ENCODE measurements at regions not wholly inside any gene's neighbourhood (a gene's known extent, or its start where the extent isn't known, plus 50 kb on each side); places are given as distances from the start of the nearest gene placed in this dataset.

- DNase-seq (ENCODE audit: low spot score): no peak
Observed at GRCh38 chr22:26847046-26847445, 189.7 kb downstream of the MIAT start.

DNA sequence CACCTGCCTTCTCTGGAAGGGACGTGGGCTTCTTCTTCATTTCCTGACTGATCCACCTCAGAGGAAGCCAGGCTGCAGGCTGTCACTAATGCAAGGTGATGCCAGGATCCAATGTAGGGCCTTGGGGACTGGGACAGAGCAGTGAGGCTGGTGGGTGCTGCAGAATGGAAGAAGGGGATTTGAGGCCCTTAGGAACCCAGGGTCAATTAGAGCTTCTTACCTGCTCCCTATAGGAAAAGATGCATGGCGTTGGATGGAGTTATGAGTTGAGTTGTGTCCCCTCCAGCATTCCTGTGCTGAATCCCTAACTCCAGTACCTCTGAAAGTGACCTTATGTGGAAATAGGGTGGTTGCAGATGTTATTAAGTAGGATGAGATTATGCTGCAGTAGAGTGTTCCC, 190.4 kb downstream of the MIAT start:
- DNase-seq (ENCODE audit: low spot score): no peak

- DNase-seq (ENCODE audit: low spot score): no peak
Observed at GRCh38 chr22:26848244-26848920, 191.0 kb downstream of the MIAT start.

DNA sequence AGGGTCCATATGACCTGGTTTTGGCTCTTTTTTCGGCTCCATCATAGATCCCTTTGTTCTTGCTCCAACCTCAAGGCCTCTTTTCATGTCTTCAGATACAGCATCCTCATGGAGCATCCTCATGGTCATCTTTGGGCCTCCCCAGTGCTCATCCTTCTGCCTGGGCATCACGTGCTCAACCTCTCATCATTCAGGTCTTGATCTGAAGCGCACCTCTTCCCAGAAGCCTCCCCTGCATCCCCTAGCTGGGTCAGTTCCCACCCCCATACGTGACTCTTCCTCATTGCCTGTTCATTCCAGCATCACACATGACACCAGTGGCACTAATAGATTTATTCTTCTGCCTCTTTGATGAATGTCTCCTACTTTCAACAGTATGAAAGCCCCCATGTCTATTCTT, 192.2 kb downstream of the MIAT start:
- no peak for DNase-seq (ENCODE audit: low spot score)

DNA sequence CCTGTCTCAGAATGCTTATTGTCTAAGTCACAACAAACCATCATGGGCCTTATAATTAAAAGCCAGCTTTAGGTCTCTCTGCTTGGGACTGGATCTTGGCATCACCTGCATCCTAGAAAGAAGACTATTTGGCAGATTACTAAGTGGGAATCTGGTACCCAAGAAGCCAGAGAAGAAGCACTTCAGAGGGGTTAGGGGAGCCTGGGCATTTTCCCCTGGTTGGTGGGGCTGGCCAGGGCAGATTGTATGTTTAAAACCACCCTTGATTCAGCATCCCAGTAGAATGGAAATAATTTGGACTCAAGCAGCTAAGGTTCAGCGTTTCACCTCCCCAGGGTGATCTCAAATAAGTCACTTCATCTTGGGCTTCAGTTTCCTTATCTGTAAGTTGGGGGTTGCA, 193.7 kb downstream of the MIAT start:
- DNase-seq (ENCODE audit: low spot score): no peak

DNA sequence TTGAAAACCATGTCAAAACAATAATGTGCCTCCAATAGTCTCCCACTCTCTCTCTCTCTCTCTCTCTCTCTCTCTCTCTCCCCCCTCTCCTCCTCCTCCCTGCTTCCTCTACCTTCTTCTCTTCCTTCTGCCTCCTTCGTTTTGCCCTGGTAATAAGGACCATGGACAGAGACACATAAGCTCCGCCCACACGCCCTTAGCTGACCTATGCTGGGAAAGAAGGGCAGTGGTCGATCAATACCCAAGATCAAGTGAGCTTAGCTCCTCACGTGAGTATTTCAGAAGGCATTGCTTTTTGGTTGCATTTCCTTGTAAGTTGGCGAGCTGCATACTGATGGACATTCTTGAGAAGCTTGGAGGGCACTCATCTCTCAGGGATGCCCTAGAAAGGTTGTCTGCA, 194.8 kb downstream of the MIAT start:
- peak; percentile 10 for DNase-seq (ENCODE audit: low spot score)

DNA sequence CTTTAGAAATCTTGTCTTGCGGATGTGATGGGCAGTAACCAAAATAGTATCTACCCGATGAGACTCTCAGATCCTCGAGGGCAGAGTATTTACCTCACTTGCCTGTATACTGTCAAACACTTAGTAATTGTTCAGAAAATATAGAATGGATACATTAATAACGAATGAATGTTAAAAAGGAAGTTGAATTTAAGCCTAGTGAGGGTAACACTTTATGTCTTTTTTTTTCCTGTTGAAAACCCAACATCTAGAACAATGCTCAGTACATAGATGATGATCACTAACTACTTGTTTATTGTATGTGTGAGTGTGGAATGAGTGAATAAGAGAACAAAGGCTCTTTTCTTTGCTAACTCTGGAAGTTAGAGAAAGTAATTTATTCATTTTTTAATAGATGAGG, 195.7 kb downstream of the MIAT start:
- DNase-seq (ENCODE audit: low spot score): no peak

DNA sequence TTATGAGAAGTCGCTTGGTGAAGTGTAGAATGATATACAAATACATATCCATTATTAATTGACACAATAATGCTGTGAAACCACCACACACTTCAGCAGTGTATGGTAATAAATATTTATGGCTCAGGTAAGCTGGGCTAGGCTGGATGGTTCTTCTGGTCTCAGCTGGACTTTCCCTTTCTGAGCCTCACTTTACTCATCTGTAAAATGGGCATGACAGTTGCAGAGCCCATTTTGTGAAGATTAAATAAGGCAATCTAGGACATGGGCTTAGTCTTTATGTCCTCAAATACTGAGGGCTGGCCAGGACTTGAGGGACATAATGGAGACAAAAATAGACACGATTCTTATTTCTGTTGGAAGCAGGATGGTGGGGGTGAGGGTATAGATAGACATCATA, 196.1 kb downstream of the MIAT start:
- DNase-seq (ENCODE audit: low spot score): no peak

GRCh38 chr22:26857169-26857568, 199.8 kb downstream of the MIAT start:
- DNase-seq (ENCODE audit: low spot score): no peak

- peak; percentile 29 for DNase-seq (ENCODE audit: low spot score)
Observed at GRCh38 chr22:26860301-26860700, 202.9 kb downstream of the MIAT start.

GRCh38 chr22:26865021-26865420, 207.6 kb downstream of the MIAT start:
- DNase-seq (ENCODE audit: low spot score): no peak

GRCh38 chr22:26883393-26883792, 226.0 kb downstream of the MIAT start:
- DNase-seq (ENCODE audit: low spot score): no peak

GRCh38 chr22:26884921-26885320, 227.5 kb downstream of the MIAT start:
- DNase-seq (ENCODE audit: low spot score): no peak

DNA sequence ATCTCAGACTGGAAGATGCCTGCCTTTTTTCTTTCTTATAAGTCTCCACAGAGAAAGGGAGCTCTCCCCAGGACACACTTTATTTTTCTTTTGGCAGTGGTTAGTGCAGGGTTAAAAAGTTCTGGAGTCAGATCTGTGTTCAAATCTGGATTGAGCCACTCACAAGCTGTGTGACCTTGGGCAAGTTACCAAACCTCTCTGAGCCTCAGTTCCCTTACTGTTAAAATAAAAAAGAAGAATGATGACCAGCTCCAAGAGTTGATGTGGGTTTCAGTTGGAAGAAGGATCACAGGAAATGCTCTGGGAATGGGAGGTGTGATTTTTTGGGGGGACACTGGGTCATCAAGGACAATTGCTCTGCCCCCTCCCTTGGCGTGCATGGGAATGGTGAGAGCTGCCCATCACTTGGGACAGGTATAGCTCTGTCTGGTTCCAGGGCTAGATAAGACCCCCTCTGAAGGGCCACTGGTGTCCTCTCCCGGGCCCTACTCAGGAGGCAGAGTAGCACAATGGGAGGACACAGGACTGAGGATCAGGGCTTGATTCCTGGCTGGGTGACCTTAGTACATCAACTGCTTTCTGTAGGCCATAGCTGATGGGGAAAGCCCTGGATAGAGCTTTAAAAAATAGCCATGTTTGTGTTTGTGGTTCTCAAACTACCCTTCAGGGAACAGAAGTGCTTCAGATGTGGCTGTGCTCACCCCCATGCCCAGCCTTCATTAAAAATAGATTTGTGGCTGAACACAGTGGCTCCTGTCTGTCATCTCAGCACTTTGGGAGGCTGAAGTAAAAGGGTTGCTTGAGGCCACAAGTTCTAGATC, 228.3 kb downstream of the MIAT start:
- no peak for DNase-seq (ENCODE audit: low spot score)

GRCh38 chr22:26887456-26887855, 230.1 kb downstream of the MIAT start:
- no peak for DNase-seq (ENCODE audit: low spot score)

DNA sequence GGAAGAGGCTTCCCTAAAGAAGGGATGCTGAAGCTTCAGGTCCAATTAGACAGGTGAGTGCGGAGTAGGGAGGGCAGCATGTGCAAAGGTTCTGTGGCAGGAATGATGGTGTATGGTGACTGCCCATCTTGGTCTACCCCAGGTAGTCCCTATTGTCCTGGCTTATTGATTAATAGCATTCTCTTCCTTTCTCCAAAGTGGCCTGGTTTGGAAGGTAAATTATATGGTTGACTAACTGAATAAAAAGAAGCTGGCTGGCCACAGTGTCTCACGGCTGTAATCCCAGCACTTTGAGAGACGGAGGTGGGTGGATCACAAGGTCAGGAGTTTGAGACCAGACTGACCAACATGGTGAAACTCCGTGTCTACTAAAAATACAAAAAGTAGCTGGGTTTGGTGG, 230.5 kb downstream of the MIAT start:
- DNase-seq (ENCODE audit: low spot score): no peak

DNA sequence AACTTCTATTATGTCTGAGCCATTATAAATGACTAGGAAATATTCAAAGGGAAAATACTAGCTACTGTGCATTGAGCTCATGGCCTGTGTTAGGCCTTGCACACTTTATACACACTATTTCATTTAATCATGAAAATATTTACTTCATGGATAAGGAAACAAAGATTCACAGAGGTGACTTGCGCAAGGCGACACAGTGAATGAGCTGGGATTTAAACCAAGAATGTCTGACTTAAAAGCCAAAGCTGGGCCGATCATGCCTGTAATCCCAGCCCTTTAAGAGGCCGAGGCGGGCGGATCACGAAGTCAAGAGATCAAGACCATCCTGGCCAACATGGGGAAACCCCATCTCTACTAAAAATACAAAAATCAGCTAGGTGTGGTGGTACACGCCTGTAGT, 231.5 kb downstream of the MIAT start:
- no peak for DNase-seq (ENCODE audit: low spot score)

DNA sequence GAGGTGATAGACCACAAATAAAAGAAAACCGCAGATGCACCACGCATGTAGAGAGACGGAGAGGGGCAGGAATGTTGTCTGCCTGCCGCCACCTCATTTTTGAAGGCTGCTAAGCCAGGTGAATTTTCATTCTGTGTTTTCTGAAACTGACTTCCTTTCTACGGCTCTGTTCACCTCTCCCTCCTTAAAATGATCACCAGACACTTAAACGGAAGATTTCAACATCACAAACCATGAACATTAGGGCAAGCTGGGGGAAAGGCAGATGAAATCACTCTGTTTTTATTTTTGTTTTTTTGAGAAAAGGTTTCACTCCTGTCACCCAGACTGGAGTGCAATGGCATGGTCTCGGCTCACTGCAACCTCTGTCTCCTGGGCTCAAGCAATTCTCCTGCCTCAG, 232.4 kb downstream of the MIAT start:
- DNase-seq (ENCODE audit: low spot score): no peak

DNA sequence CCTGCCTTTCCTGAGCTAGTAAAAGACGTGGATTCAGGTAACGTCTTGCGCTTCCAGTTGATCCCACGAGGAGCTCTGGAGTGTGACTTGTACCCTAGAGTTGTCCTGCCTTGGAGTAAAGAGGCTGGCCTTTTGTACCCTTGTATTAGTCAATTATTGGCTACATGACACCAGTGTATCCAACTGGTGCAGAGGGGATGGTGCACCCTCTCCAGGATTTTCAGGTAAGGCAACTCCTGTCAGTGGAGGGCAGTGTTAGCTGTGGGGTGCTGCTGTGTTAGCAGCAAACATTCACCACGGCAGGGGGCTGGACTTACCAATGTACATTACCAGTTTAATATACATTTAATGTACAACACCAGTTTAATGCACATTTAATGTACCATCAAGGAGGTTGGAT, 233.5 kb downstream of the MIAT start:
- no peak for DNase-seq (ENCODE audit: low spot score)

- DNase-seq (ENCODE audit: low spot score): no peak
Observed at GRCh38 chr22:26891429-26891828, 234.0 kb downstream of the MIAT start.

DNA sequence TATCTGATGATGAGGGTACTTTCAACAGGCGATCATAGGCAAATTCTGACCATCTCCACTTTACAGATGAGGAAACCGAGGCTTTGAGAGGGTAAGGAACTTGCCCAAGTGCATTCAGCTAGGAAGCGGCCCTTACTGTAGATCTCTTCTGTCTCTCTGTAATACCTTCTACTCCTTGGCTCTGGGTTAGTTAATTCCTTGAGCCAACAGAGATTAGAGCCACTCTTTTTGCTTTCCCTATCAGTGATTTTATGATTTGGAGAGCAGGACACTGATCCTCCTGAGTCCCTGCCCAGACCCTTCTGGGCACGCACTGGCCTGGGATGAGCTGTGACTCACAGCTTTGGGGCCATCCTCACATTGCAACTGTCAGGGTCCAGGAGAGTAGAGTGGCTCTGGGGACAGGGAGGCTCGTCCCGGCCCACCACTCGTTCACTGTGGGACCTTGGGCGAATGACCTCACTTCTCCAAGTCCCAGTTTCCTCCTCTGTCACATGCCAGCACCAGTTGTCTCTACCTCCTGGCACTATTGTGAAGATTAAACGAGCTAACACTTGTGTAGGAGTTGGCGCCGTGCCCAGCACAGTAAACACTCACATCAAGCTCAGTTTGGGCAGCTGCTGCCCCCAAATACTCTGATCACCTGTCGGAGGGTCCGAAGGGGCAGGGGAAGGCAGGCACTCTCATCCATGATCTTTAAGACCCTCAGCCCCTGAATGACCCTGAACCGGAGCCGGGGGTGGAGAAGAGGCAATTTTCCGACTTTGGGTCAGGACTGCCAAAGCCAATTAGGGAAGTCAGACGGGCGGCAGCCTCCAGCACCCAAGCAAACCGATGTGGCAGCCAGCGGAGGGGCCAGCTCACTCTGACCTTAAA, 235.0 kb downstream of the MIAT start:
- no peak for DNase-seq (ENCODE audit: low spot score)

- DNase-seq (ENCODE audit: low spot score): no peak
Observed at GRCh38 chr22:26893173-26894110, 236.1 kb downstream of the MIAT start.
